Transverse colon (tissue), 4 donors: ENCODE measurements at regions not wholly inside any gene's neighbourhood (a gene's known extent, or its start where the extent isn't known, plus 50 kb on each side); places are given as distances from the start of the nearest gene placed in this dataset.

ENCODE experiments used
- DNase-seq: peaks from one replicate; pipeline ENCODE4 v3.0.0-alpha.2; 2019
- H3K27ac ChIP-seq, 4 donors: fragments of 200-600 bp; sonication (generic); 2 replicates each; pipeline ENCODE4 v1.5.1; 2016 to 2018; ENCODE audit warnings: inconsistent platforms in 4 of 4
- H3K27me3 ChIP-seq: fragments of 200-600 bp; sonication (generic); 2 replicates; pipeline ENCODE4 v1.5.1; 2017; ENCODE audit warnings: inconsistent platforms
- H3K36me3 ChIP-seq, 4 donors: fragments of 200-600 bp; sonication (generic); 2 replicates each; pipeline ENCODE4 v1.5.1; 2017 to 2019; ENCODE audit warnings: inconsistent platforms in 4 of 4
- H3K4me1 ChIP-seq, 4 donors: fragments of 200-600 bp; sonication (generic); 2 replicates each; pipeline ENCODE4 v1.5.1; 2017 to 2020; ENCODE audit warnings: inconsistent platforms in 4 of 4
- H3K4me3 ChIP-seq, 4 donors: fragments of 200-600 bp; sonication (generic); 1 replicate in 1 of 4; 2 replicates in 3 of 4; pipeline versions ENCODE4 v1.5.1 to v1.6.1; 2017 to 2019; ENCODE audit warnings: inconsistent platforms in 4 of 4
- H3K9me3 ChIP-seq, 2 donors: fragments of 200-600 bp; sonication (generic); 2 replicates each; pipeline ENCODE4 v1.5.1; 2017 to 2019; ENCODE audit warnings: inconsistent platforms in 2 of 2
- CTCF ChIP-seq, 5 experiments: fragments of 200-600 bp in 3 of 5; fragments of 450-650 bp in 2 of 5; sonication (generic) in 3 of 5; IDR thresholded peaks; 1 replicate in 2 of 5; 2 replicates in 3 of 5; pipeline ENCODE4 v1.5.1; 2016 to 2017; ENCODE audit warnings: antibody characterized with exemption in 5 of 5, inconsistent platforms in 3 of 5, mild to moderate bottlenecking in 2 of 5, moderate library complexity in 1 of 5
- EP300 ChIP-seq: sonication (generic); formaldehyde crosslinking; IDR thresholded peaks from one replicate; pipeline ENCODE4 v1.6.1; 2017; ENCODE audit warnings: antibody characterized with exemption, low read depth
- POLR2A ChIP-seq: fragments of 450-650 bp; IDR thresholded peaks from one replicate; pipeline ENCODE4 v1.6.1; 2016; ENCODE audit warnings: antibody characterized with exemption, mild to moderate bottlenecking, moderate library complexity
- POLR2AphosphoS5 ChIP-seq, 3 donors: sonication (generic); formaldehyde crosslinking; IDR thresholded peaks; one replicate each; pipeline ENCODE4 v1.6.1; 2016; ENCODE audit warnings: antibody characterized with exemption in 3 of 3
- WGBS, 2 donors: methylation state at CpG; one replicate each; pipeline ENCODE4 v1.1.5; 2018; ENCODE audit warnings: low coverage in 1 of 2; 5-methylcytosine and 5-hydroxymethylcytosine counted together
- in situ Hi-C, 4 donors: fragments of 200-750 bp; cut with MboI; loops; one replicate each; pipeline versions ENCODE4 v1.15.0 to v1.15.1; 2017; ENCODE audit warnings: low sequenced_read_pairs in 3 of 4, low pct_ligation_motif_present in 1 of 4, low pct_unique_long_range_greater_than_20kb in 1 of 4
- intact Hi-C: fragments of 100-400 bp; cut with DNase I; formaldehyde crosslinking; loops from one replicate; pipeline ENCODE4 v1.15.1; 2023; ENCODE audit warnings: low total_unique reads

GRCh38 chrX:75642811-75643361 is 120.0 kb upstream of the ZDHHC15 start:
- 0 to 63% methylated on average over 1 to 3 of the region's 3 CpGs for WGBS, 2 donors
- Histone ChIP-seq H3K36me3 (no peaks in the 10 kb centered on the region), H3K4me3 (no peak overlapping the region), H3K9me3 (no peaks in the 10 kb centered on the region), H3K4me1 (no peaks in the 10 kb centered on the region), H3K27me3 (no peaks in the 10 kb centered on the region), H3K27ac (no peak overlapping the region)
- in situ Hi-C loops (no loop called here), intact Hi-C loops (no loop called here)
- DNase-seq = no peak
- TF ChIP-seq POLR2A (no peak), EP300 (no peak), CTCF (IDR thresholded peaks at IDR 0.05) (no peak), POLR2AphosphoS5 (IDR thresholded peaks at IDR 0.05) (no peak)

- H3K9me3 ChIP-seq = no peaks in the 10 kb centered on the region
- TF ChIP-seq CTCF (IDR thresholded peaks at IDR 0.05) (no peak), POLR2AphosphoS5 (IDR thresholded peaks at IDR 0.05) (no peak), EP300 (no peak), POLR2A (no peak)
- in situ Hi-C loops (no loop called here), intact Hi-C loops (no loop called here)
- H3K27me3 ChIP-seq = no peaks in the 10 kb centered on the region
- H3K4me3 ChIP-seq = no peak overlapping the region
- no peak for DNase-seq
- H3K27ac ChIP-seq = no peak overlapping the region
- H3K4me1 ChIP-seq = no peaks in the 10 kb centered on the region
- no peaks in the 10 kb centered on the region for H3K36me3 ChIP-seq
- WGBS, 2 donors = 67% methylated on average over 3 of the region's 3 CpGs; no CpG with 5 or more reads in 1 of the 2 donors
These were observed 115.5 kb upstream of the ZDHHC15 start for GRCh38 chrX:75638332-75638731.

- in situ Hi-C loops (no loop called here), intact Hi-C loops (no loop called here)
- no peak for DNase-seq
- whole genome bisulfite sequencing, 2 donors = 22 to 40% methylated on average over 1 of the region's 1 CpG
- Histone ChIP-seq H3K36me3 (no peaks in the 10 kb centered on the region), H3K4me3 (no peak overlapping the region), H3K27ac (no peak overlapping the region), H3K27me3 (no peaks in the 10 kb centered on the region), H3K4me1 (no peaks in the 10 kb centered on the region), H3K9me3 (no peaks in the 10 kb centered on the region)
- TF ChIP-seq POLR2A (no peak), POLR2AphosphoS5 (IDR thresholded peaks at IDR 0.05) (no peak), EP300 (no peak), CTCF (IDR thresholded peaks at IDR 0.05) (no peak)
These were observed 102.4 kb upstream of the ZDHHC15 start for GRCh38 chrX:75625232-75625631.

GRCh38 chrX:75623535-75623934 is 100.7 kb upstream of the ZDHHC15 start:
- Histone ChIP-seq H3K4me3 (no peak overlapping the region), H3K36me3 (no peaks in the 10 kb centered on the region), H3K4me1 (no peaks in the 10 kb centered on the region), H3K27ac (no peak overlapping the region), H3K27me3 (no peaks in the 10 kb centered on the region), H3K9me3 (no peaks in the 10 kb centered on the region)
- intact Hi-C loops = no loop called here
- no peak for DNase-seq
- TF ChIP-seq EP300 (no peak), CTCF (IDR thresholded peaks at IDR 0.05) (no peak), POLR2AphosphoS5 (IDR thresholded peaks at IDR 0.05) (no peak), POLR2A (no peak)
- WGBS, 2 donors = 50% methylated on average over 1 of the region's 1 CpG; no CpG with 5 or more reads in 1 of the 2 donors
- in situ Hi-C loops = no loop called here
